ENCODE measurements at regions not wholly inside any gene's neighbourhood (a gene's known extent, or its start where the extent isn't known, plus 50 kb on each side); places are given as distances from the start of the nearest gene placed in this dataset.

- dilution Hi-C loops (cut with MboI; ENCODE audit: extremely low pct_ligation_motif_present, low sequenced_read_pairs), result no loop called here
- DNase-seq (ENCODE audit: low read depth, low spot score) (no peak), FAIRE-seq (no peak)
- H3K4me1 ChIP-seq (ENCODE audit: control insufficient read depth, extremely low read depth, insufficient read depth, low read length), result no peaks in the 10 kb centered on the region
- no peak overlapping the region for H2AFZ ChIP-seq (ENCODE audit: low read depth, low read length)
- no peak overlapping the region for H3K4me3 ChIP-seq (replicated peaks in 1 of 3; ENCODE audit: insufficient read depth in 1 of 3, low read depth in 1 of 3, low read length in 3 of 3)
- no TSS peak for BruUV-seq (replicated peaks)
- no peaks in the 10 kb centered on the region for H3K79me2 ChIP-seq (ENCODE audit: control insufficient read depth, insufficient read depth, low read length)
- intact Hi-C loops (cut with micrococcal nuclease), result no loop called here
- H3K9me3 ChIP-seq (replicated peaks; ENCODE audit: control insufficient read depth, insufficient read depth, low read length), result peaks cover 5% of the 10 kb centered on the region
- H4K20me1 ChIP-seq (replicated peaks; ENCODE audit: control insufficient read depth, extremely low read depth, insufficient read depth, low read length), result no peaks in the 10 kb centered on the region
- H3K9me1 ChIP-seq (replicated peaks; ENCODE audit: control insufficient read depth, extremely low read depth, insufficient read depth, low read length), result no peaks in the 10 kb centered on the region
- H3K27me3 ChIP-seq (ENCODE audit: control insufficient read depth in 2 of 2, insufficient read depth in 2 of 2, low read length in 2 of 2), result no peaks in the 10 kb centered on the region
- H3K27ac ChIP-seq (ENCODE audit: insufficient read depth, low read depth, low read length), result no peak overlapping the region
- H3K9ac ChIP-seq (replicated peaks; ENCODE audit: extremely low read depth, insufficient read depth, low read length), result no peak overlapping the region
- H3K4me2 ChIP-seq (ENCODE audit: insufficient read depth, low read length), result no peak overlapping the region
- H3K36me3 ChIP-seq (ENCODE audit: control insufficient read depth in 2 of 2, extremely low read depth in 1 of 2, insufficient read depth in 2 of 2, low read length in 2 of 2), result no peaks in the 10 kb centered on the region
- POLR2A ChIA-PET, result no interaction called here
- CTCF ChIA-PET, result no interaction called here
- TF ChIP-seq EZH2 (IDR thresholded peaks at IDR 0.05; ENCODE audit: borderline replicate concordance, low read depth, low read length, severe bottlenecking), result no peak
- TF ChIP-seq JUN (IDR thresholded peaks at IDR 0.05; ENCODE audit: borderline replicate concordance, insufficient read depth, insufficient read length, low read depth), result no peak
- TF ChIP-seq POLR2A (IDR thresholded peaks at IDR 0.05; ENCODE audit: low read depth, low read length), result no peak
- TF ChIP-seq POLR2AphosphoS5 (IDR thresholded peaks at IDR 0.05; ENCODE audit: insufficient read depth, low read depth, low read length), result no peak
- TF ChIP-seq CTCF (IDR thresholded peaks at IDR 0.05; ENCODE audit: extremely low read depth in 1 of 2, insufficient read depth in 1 of 2, low read depth in 1 of 2, low read length in 2 of 2), result no peak
- TF ChIP-seq MAX (IDR thresholded peaks at IDR 0.05; ENCODE audit: insufficient read depth, insufficient read length), result no peak
- TF ChIP-seq FOS (IDR thresholded peaks at IDR 0.05; ENCODE audit: borderline replicate concordance, insufficient read depth, low read length), result no peak
- no peak for TF ChIP-seq MYC (IDR thresholded peaks at IDR 0.05; ENCODE audit: low read depth, low read length)
- no peak for TF ChIP-seq GATA2 (IDR thresholded peaks at IDR 0.05; ENCODE audit: insufficient read depth, insufficient read length, low read depth, low read length)
Observed at GRCh38 chr12:127253797-127254327, 1013.1 kb upstream of the TMEM132C start.

Measured in endothelial cell of umbilical vein (primary cell).